WTC11 (cell line): ENCODE measurements at regions not wholly inside any gene's neighbourhood (a gene's known extent, or its start where the extent isn't known, plus 50 kb on each side); places are given as distances from the start of the nearest gene placed in this dataset.

ENCODE experiments used
- ATAC-seq: fragments of 200-7000 bp; cut with Tn5 transposase; 2 replicates; pipeline ENCODE4 v1.10.0; 2021; ENCODE audit warnings: mild to moderate bottlenecking, moderate library complexity
- CTCF ChIA-PET: fragments of 300-600 bp; sonication (Branson Sonifier 250); formaldehyde crosslinking; loops from one replicate; lab custom pipeline; 2021; ENCODE audit warnings: antibody characterized with exemption; lab: Charles Lee
- POLR2A ChIA-PET: fragments of 350-600 bp; sonication (Branson Sonifier 250); formaldehyde crosslinking; loops from one replicate; lab custom pipeline; 2021; ENCODE audit warnings: antibody characterized with exemption; lab: Charles Lee
- DNase-seq: peaks from one replicate; pipeline ENCODE4 v3.0.0; 2021; ENCODE audit warnings: low spot score
- H3K27ac Mint-ChIP-seq: 2 replicates; pipeline ENCODE4 v1.8.0; 2021; ENCODE audit warnings: mixed read lengths
- H3K27me3 Mint-ChIP-seq: 2 replicates; pipeline ENCODE4 v1.8.0; 2021; ENCODE audit warnings: low read depth, mild to moderate bottlenecking, moderate library complexity, mixed read lengths
- H3K36me3 Mint-ChIP-seq: 2 replicates; pipeline ENCODE4 v1.8.0; 2021; ENCODE audit warnings: mixed read lengths
- H3K4me1 Mint-ChIP-seq: 2 replicates; pipeline ENCODE4 v1.8.0; 2022; ENCODE audit warnings: mixed read lengths
- H3K4me3 Mint-ChIP-seq: 2 replicates; pipeline ENCODE4 v1.8.0; 2021; ENCODE audit warnings: mild to moderate bottlenecking, moderate library complexity, mixed read lengths
- H3K9me3 Mint-ChIP-seq: 2 replicates; pipeline ENCODE4 v1.8.0; 2021; ENCODE audit warnings: mixed read lengths
- CREB1 ChIP-seq: sonication (generic); formaldehyde crosslinking; IDR thresholded peaks from 2 replicates; pipeline ENCODE4 v1.8.0; 2023; ENCODE audit warnings: mild to moderate bottlenecking, missing genetic modification reagents
- EMX1 ChIP-seq: fragments of 250-450 bp; sonication (Bioruptor Pico); IDR thresholded peaks from 2 replicates; pipeline ENCODE4 v1.8.0; 2021; ENCODE audit warnings: mild to moderate bottlenecking
- ESRRA ChIP-seq: sonication (generic); formaldehyde crosslinking; IDR thresholded peaks from 2 replicates; pipeline ENCODE4 v1.8.1; 2022; ENCODE audit warnings: mild to moderate bottlenecking, missing genetic modification reagents, borderline replicate concordance
- FOXJ3 ChIP-seq: sonication (generic); formaldehyde crosslinking; IDR thresholded peaks from 2 replicates; pipeline ENCODE4 v1.9.0; 2021; ENCODE audit warnings: missing genetic modification reagents, mild to moderate bottlenecking, borderline replicate concordance
- MYBL2 ChIP-seq: sonication (generic); formaldehyde crosslinking; IDR thresholded peaks from 2 replicates; pipeline ENCODE4 v1.8.1; 2023; ENCODE audit warnings: mild to moderate bottlenecking, moderate library complexity, missing genetic modification reagents
- NFATC4 ChIP-seq: fragments of 250-450 bp; sonication (Bioruptor Pico); IDR thresholded peaks from 2 replicates; pipeline ENCODE4 v1.9.0; 2021; ENCODE audit warnings: mild to moderate bottlenecking
- NR1H2 ChIP-seq: sonication (generic); formaldehyde crosslinking; IDR thresholded peaks from 2 replicates; pipeline ENCODE4 v1.9.0; 2021; ENCODE audit warnings: mild to moderate bottlenecking, moderate library complexity, missing genetic modification reagents
- NR2C2 ChIP-seq: sonication (generic); formaldehyde crosslinking; IDR thresholded peaks from 2 replicates; pipeline ENCODE4 v1.8.0; 2022; ENCODE audit warnings: mild to moderate bottlenecking, missing genetic modification reagents
- SMAD3 ChIP-seq: sonication (generic); formaldehyde crosslinking; IDR thresholded peaks from 2 replicates; pipeline ENCODE4 v1.8.0; 2022; ENCODE audit warnings: missing genetic modification reagents, mild to moderate bottlenecking, borderline replicate concordance
- SP1 ChIP-seq: sonication (generic); formaldehyde crosslinking; conservative IDR thresholded peaks from 2 replicates; pipeline ENCODE4 v1.8.1; 2022; ENCODE audit warnings: missing genetic modification reagents
- TCF7 ChIP-seq: sonication (generic); formaldehyde crosslinking; IDR thresholded peaks from 2 replicates; pipeline ENCODE4 v1.8.0; 2022; ENCODE audit warnings: mild to moderate bottlenecking, low read depth, missing genetic modification reagents, moderate library complexity
- TP53 ChIP-seq: sonication (generic); formaldehyde crosslinking; IDR thresholded peaks from 2 replicates; pipeline ENCODE4 v1.8.1; 2023; ENCODE audit warnings: mild to moderate bottlenecking, missing genetic modification reagents
- ZNF219 ChIP-seq: sonication (generic); formaldehyde crosslinking; IDR thresholded peaks from 2 replicates; pipeline ENCODE4 v1.8.0; 2023; ENCODE audit warnings: missing genetic modification reagents, mild to moderate bottlenecking, borderline replicate concordance
- ZNF317 ChIP-seq: sonication (generic); formaldehyde crosslinking; IDR thresholded peaks from 2 replicates; pipeline ENCODE4 v1.8.1; 2023; ENCODE audit warnings: low read depth, mild to moderate bottlenecking, moderate library complexity, missing genetic modification reagents, borderline replicate concordance
- TF ChIP-seq, protein P1 (sequence below): sonication (generic); formaldehyde crosslinking; IDR thresholded peaks from 2 replicates; pipeline ENCODE4 v1.8.1; 2022; ENCODE audit warnings: low read depth, missing genetic modification reagents, borderline replicate concordance
- TF ChIP-seq, protein P2 (sequence below): sonication (generic); formaldehyde crosslinking; IDR thresholded peaks from 2 replicates; pipeline ENCODE4 v1.8.1; 2023; ENCODE audit warnings: mild to moderate bottlenecking, missing genetic modification reagents, borderline replicate concordance
- TF ChIP-seq, protein P3 (sequence below): fragments of 250-450 bp; sonication (Bioruptor Pico); IDR thresholded peaks from 2 replicates; pipeline ENCODE4 v1.9.0; 2021; ENCODE audit warnings: moderate library complexity, mild to moderate bottlenecking, inconsistent platforms, borderline replicate concordance
- TF ChIP-seq, protein P4 (sequence below): fragments of 250-450 bp; sonication (Bioruptor Pico); IDR thresholded peaks from 2 replicates; pipeline ENCODE4 v1.9.0; 2021; ENCODE audit warnings: mild to moderate bottlenecking
- TF ChIP-seq, protein P5 (sequence below): sonication (generic); formaldehyde crosslinking; IDR thresholded peaks from 2 replicates; pipeline ENCODE4 v1.8.1; 2023; ENCODE audit warnings: mild to moderate bottlenecking, missing genetic modification reagents
- TF ChIP-seq, protein P6 (sequence below): sonication (generic); formaldehyde crosslinking; IDR thresholded peaks from 2 replicates; pipeline ENCODE4 v1.8.0; 2023; ENCODE audit warnings: missing genetic modification reagents

DNA sequence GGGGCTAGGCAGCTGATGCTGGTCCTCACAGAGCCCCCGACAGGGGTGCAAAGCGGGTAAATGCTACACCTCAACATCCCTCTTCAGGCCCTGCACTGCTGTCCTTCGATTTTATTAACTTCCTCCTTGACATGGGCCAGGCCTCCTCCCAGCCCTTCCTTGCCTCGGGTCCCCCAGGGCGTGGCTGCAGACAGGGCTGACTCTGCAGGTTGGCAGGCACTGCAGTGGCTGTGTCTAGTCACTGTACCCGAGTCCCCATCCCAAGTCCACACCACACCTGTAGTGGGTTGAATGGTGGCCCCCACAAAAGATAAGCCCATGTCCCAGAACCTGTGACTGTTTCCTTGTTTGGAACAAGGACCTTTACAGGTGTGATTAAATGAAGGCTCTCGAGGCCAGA, 140.2 kb downstream of the TWIST2 start:
- TF ChIP-seq TCF7 (CRISPR knock-in tag) (no peak), EMX1 (CRISPR knock-in tag) (no peak), ESRRA (CRISPR knock-in tag) (no peak), NR2C2 (CRISPR knock-in tag) (no peak), NR1H2 (CRISPR knock-in tag) (no peak), TP53 (CRISPR knock-in tag) (no peak), SP1 (CRISPR knock-in tag) (no peak), FOXJ3 (CRISPR knock-in tag) (no peak), ZNF219 (CRISPR knock-in tag) (no peak), ZNF317 (CRISPR knock-in tag) (no peak), SMAD3 (no peak), MYBL2 (CRISPR knock-in tag) (no peak), CREB1 (no peak), NFATC4 (CRISPR knock-in tag) (no peak)
- TF ChIP-seq, protein P1, sequence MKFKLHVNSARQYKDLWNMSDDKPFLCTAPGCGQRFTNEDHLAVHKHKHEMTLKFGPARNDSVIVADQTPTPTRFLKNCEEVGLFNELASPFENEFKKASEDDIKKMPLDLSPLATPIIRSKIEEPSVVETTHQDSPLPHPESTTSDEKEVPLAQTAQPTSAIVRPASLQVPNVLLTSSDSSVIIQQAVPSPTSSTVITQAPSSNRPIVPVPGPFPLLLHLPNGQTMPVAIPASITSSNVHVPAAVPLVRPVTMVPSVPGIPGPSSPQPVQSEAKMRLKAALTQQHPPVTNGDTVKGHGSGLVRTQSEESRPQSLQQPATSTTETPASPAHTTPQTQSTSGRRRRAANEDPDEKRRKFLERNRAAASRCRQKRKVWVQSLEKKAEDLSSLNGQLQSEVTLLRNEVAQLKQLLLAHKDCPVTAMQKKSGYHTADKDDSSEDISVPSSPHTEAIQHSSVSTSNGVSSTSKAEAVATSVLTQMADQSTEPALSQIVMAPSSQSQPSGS (CRISPR knock-in tag): no peak
- TF ChIP-seq, protein P2, sequence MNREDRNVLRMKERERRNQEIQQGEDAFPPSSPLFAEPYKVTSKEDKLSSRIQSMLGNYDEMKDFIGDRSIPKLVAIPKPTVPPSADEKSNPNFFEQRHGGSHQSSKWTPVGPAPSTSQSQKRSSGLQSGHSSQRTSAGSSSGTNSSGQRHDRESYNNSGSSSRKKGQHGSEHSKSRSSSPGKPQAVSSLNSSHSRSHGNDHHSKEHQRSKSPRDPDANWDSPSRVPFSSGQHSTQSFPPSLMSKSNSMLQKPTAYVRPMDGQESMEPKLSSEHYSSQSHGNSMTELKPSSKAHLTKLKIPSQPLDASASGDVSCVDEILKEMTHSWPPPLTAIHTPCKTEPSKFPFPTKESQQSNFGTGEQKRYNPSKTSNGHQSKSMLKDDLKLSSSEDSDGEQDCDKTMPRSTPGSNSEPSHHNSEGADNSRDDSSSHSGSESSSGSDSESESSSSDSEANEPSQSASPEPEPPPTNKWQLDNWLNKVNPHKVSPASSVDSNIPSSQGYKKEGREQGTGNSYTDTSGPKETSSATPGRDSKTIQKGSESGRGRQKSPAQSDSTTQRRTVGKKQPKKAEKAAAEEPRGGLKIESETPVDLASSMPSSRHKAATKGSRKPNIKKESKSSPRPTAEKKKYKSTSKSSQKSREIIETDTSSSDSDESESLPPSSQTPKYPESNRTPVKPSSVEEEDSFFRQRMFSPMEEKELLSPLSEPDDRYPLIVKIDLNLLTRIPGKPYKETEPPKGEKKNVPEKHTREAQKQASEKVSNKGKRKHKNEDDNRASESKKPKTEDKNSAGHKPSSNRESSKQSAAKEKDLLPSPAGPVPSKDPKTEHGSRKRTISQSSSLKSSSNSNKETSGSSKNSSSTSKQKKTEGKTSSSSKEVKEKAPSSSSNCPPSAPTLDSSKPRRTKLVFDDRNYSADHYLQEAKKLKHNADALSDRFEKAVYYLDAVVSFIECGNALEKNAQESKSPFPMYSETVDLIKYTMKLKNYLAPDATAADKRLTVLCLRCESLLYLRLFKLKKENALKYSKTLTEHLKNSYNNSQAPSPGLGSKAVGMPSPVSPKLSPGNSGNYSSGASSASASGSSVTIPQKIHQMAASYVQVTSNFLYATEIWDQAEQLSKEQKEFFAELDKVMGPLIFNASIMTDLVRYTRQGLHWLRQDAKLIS (CRISPR knock-in tag): no peak
- TF ChIP-seq, protein P3, sequence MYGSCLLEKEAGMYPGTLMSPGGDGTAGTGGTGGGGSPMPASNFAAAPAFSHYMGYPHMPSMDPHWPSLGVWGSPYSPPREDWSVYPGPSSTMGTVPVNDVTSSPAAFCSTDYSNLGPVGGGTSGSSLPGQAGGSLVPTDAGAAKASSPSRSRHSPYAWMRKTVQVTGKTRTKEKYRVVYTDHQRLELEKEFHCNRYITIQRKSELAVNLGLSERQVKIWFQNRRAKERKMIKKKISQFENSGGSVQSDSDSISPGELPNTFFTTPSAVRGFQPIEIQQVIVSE (CRISPR knock-in tag): no peak
- TF ChIP-seq, protein P4, sequence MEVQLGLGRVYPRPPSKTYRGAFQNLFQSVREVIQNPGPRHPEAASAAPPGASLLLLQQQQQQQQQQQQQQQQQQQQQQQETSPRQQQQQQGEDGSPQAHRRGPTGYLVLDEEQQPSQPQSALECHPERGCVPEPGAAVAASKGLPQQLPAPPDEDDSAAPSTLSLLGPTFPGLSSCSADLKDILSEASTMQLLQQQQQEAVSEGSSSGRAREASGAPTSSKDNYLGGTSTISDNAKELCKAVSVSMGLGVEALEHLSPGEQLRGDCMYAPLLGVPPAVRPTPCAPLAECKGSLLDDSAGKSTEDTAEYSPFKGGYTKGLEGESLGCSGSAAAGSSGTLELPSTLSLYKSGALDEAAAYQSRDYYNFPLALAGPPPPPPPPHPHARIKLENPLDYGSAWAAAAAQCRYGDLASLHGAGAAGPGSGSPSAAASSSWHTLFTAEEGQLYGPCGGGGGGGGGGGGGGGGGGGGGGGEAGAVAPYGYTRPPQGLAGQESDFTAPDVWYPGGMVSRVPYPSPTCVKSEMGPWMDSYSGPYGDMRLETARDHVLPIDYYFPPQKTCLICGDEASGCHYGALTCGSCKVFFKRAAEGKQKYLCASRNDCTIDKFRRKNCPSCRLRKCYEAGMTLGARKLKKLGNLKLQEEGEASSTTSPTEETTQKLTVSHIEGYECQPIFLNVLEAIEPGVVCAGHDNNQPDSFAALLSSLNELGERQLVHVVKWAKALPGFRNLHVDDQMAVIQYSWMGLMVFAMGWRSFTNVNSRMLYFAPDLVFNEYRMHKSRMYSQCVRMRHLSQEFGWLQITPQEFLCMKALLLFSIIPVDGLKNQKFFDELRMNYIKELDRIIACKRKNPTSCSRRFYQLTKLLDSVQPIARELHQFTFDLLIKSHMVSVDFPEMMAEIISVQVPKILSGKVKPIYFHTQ: no peak
- TF ChIP-seq, protein P5, sequence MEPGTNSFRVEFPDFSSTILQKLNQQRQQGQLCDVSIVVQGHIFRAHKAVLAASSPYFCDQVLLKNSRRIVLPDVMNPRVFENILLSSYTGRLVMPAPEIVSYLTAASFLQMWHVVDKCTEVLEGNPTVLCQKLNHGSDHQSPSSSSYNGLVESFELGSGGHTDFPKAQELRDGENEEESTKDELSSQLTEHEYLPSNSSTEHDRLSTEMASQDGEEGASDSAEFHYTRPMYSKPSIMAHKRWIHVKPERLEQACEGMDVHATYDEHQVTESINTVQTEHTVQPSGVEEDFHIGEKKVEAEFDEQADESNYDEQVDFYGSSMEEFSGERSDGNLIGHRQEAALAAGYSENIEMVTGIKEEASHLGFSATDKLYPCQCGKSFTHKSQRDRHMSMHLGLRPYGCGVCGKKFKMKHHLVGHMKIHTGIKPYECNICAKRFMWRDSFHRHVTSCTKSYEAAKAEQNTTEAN: no peak
- TF ChIP-seq, protein P6, sequence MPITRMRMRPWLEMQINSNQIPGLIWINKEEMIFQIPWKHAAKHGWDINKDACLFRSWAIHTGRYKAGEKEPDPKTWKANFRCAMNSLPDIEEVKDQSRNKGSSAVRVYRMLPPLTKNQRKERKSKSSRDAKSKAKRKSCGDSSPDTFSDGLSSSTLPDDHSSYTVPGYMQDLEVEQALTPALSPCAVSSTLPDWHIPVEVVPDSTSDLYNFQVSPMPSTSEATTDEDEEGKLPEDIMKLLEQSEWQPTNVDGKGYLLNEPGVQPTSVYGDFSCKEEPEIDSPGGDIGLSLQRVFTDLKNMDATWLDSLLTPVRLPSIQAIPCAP (CRISPR knock-in tag): no peak
- TF ChIP-seq, all 79 proteins: peak for 0
- Mint-ChIP-seq H3K36me3 (peaks cover 2% of the 10 kb centered on the region; the same call in 1 of the 2 replicates), H3K27me3 (no peaks in the 10 kb centered on the region; the same call in 1 of the 2 replicates), H3K4me3 (no peak overlapping the region), H3K9me3 (peaks cover 12% of the 10 kb centered on the region), H3K4me1 (peaks cover 6% of the 10 kb centered on the region), H3K27ac (no peak overlapping the region)
- POLR2A ChIA-PET: no interaction called here
- CTCF ChIA-PET: no interaction called here
- ATAC-seq: no peak
- no peak for DNase-seq
